BJ (cell line): ENCODE measurements at regions not wholly inside any gene's neighbourhood (a gene's known extent, or its start where the extent isn't known, plus 50 kb on each side); places are given as distances from the start of the nearest gene placed in this dataset.

Experiments
- CTCF ChIA-PET: fragments of 350-600 bp; formaldehyde crosslinking; extraction: SDS; loops from one replicate; lab custom pipeline; 2021; ENCODE audit warnings: antibody characterized with exemption, inconsistent platforms; lab: Yijun Ruan, JAX
- POLR2A ChIA-PET: fragments of 300-600 bp; sonication (Branson Sonifier 250); formaldehyde crosslinking; extraction: SDS; loops from one replicate; lab custom pipeline; 2021; ENCODE audit warnings: antibody characterized with exemption; lab: Charles Lee
- DNase-seq: peaks from one replicate; pipeline ENCODE4 v3.0.0-alpha.2; 2011; ENCODE audit warnings: low read depth
- H3K27me3 ChIP-seq: 2 replicates; pipeline ENCODE4 v1.6.0; 2011; ENCODE audit warnings: low read length; ENCODE audit not compliant: control insufficient read depth, insufficient read depth
- H3K36me3 ChIP-seq: 2 replicates; pipeline ENCODE4 v1.5.1; 2011; ENCODE audit warnings: low read length; ENCODE audit not compliant: control insufficient read depth, insufficient read depth
- H3K4me3 ChIP-seq: 2 replicates; pipeline ENCODE4 v1.5.1; 2011; ENCODE audit warnings: low read depth, mild to moderate bottlenecking, control low read depth, low read length
- TF ChIP-seq, protein P1 (sequence below): IDR thresholded peaks from 2 replicates; pipeline ENCODE4 v1.5.1; 2011; ENCODE audit warnings: low read depth, mild to moderate bottlenecking, control low read depth, inconsistent platforms, low read length, moderate library complexity; ENCODE audit not compliant: insufficient read depth

DNA sequence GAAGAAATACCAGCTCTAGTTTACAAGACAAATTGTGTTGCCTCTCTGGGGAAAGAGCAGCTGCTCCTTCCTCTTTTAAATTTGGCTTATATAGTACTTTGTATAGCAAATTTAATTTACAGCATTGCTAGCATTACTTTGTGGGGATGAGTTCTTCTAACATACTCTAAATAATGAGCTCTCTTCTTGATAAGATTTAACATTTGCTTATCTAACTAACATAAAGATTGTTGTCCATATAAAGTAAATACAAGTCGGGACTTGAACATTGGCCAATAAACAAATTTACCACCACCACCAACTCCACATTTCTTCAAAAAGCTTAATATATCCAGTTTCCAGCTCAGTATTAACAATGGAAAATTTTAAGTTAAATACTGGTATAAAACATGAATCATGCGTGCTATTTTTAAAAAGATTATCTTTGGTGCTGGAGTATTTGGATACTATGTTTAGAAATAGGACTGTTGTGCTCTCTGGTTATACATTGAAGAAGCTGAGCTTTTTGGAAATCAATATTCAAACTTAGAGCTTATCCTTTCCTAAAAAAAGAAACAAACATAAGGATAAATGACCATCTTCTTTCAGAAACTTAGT, 1146.9 kb upstream of the GJE1 start:
- no peaks in the 10 kb centered on the region for H3K36me3 ChIP-seq
- no peak for DNase-seq
- H3K27me3 ChIP-seq = no peaks in the 10 kb centered on the region
- H3K4me3 ChIP-seq = no peak overlapping the region
- TF ChIP-seq, protein P1, sequence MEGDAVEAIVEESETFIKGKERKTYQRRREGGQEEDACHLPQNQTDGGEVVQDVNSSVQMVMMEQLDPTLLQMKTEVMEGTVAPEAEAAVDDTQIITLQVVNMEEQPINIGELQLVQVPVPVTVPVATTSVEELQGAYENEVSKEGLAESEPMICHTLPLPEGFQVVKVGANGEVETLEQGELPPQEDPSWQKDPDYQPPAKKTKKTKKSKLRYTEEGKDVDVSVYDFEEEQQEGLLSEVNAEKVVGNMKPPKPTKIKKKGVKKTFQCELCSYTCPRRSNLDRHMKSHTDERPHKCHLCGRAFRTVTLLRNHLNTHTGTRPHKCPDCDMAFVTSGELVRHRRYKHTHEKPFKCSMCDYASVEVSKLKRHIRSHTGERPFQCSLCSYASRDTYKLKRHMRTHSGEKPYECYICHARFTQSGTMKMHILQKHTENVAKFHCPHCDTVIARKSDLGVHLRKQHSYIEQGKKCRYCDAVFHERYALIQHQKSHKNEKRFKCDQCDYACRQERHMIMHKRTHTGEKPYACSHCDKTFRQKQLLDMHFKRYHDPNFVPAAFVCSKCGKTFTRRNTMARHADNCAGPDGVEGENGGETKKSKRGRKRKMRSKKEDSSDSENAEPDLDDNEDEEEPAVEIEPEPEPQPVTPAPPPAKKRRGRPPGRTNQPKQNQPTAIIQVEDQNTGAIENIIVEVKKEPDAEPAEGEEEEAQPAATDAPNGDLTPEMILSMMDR = no peak
- ChIA-PET POLR2A (no interaction called here), CTCF (interaction anchor here (0.5 to 1.2 kb wide), 2 partner anchors 44 to 137 kb away, joined by 3 to 4 read pairs; no protein-coding TSS in a partner anchor)

DNA sequence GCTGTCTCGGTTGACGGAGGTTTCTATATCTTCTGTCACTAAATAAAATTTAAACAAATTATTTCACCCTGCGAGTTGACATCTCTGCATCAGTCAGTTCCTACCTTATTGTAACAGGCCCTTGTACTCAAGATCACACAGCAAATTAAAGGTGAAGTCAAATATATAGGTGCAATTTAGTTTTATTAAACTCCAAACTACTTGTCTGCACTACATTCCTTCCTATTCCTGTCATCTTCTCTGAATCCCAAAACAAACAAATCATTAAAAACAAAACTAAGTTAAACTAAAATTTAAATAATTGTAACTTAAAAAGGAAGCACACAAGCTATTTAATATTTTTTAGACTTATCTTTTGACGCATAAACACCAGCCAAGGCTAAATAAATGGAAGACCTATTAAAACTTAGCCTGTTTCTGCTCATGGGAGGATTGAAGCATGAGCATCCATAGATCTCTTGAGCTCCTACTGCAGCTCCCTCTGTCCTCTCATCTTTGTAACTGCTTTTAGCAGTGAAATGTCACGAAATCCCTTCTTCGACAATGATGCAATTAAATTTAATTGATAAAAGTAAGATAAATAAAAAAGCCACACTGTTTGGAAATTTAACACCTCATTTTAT, 1152.3 kb upstream of the GJE1 start:
- no peaks in the 10 kb centered on the region for H3K36me3 ChIP-seq
- ChIA-PET CTCF (interaction anchor here (1.0 kb wide), 1 partner anchor 344 kb away, joined by 3 read pairs; no protein-coding TSS in a partner anchor), POLR2A (interaction anchor here (0.7 kb wide), 1 partner anchor 503 kb away, joined by 6 read pairs; no protein-coding TSS in a partner anchor)
- no peaks in the 10 kb centered on the region for H3K27me3 ChIP-seq
- no peak overlapping the region for H3K4me3 ChIP-seq
- TF ChIP-seq, protein P1 = peak; percentile 21; the same call in 1 of the 2 replicates
- no peak for DNase-seq

DNA sequence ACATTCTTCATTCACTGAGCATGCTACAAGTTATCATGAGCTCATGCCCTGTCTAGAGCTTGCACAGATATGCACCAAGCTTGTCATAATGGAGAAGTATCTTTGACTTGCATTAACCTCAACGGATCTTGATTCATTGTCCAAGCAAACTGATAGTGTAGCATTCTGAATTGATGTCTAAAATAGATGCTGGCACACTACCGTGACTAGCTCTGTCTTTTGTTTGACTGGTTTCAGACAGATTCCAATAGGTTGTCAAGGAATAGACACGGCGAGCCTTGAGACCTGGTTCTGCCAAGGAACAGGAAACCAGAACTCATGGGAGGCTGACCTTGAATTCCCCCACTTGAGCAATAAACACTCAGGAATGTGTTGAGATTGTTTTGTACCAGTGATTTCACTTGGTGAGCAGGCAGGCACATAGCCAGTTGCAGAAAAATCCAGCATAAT, 1153.1 kb upstream of the GJE1 start:
- ChIA-PET CTCF (no interaction called here), POLR2A (no interaction called here)
- TF ChIP-seq, protein P1 = no peak
- Histone ChIP-seq H3K36me3 (no peaks in the 10 kb centered on the region), H3K4me3 (no peak overlapping the region), H3K27me3 (no peaks in the 10 kb centered on the region)
- peak; percentile 72 for DNase-seq

DNA sequence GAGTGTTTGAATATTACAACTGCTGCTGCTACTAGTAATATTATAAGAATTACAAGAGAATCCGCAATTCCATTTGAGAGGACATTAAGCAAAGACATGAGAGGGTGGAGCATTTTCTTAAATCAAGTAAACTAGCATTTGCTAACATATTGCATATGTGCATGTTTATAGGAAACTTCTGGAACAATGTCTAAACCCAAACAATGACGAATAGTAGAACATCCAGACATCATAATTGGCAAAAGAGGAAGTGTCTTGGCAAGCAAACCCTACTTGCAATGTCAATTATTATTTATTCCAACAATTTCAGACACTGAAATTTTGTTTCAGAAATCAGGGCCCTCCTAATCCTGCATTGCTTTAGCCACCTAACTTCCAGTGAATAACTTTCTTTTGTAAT, 1155.3 kb upstream of the GJE1 start:
- ChIA-PET CTCF (no interaction called here), POLR2A (no interaction called here)
- H3K36me3 ChIP-seq = no peaks in the 10 kb centered on the region
- H3K27me3 ChIP-seq = no peaks in the 10 kb centered on the region
- no peak for DNase-seq
- no peak overlapping the region for H3K4me3 ChIP-seq
- TF ChIP-seq, protein P1 = no peak

DNA sequence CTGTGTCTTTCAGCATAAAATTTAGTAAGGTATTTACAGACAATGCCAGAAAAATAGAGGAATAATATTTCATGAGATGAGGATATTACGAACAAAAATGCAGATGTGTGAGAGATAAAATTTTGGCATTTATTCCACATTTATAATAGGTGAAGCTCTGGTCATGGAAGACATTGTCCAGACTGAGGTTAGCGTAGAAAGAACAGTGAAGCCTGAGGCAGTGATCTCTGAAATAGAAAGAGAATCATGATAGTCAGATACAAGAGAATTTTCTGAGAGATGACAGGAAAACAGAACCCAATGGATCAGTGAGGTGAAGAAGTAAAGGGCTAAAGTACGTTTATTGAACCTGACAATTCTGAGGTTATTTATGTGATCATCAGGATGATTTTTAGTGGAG, 1155.9 kb upstream of the GJE1 start:
- TF ChIP-seq, protein P1 = no peak

More for the DNA sequence above, 1155.9 kb upstream of the GJE1 start:
- no peaks in the 10 kb centered on the region for H3K27me3 ChIP-seq
- DNase-seq = no peak
- CTCF ChIA-PET = no interaction called here
- POLR2A ChIA-PET = no interaction called here
- no peaks in the 10 kb centered on the region for H3K36me3 ChIP-seq
- no peak overlapping the region for H3K4me3 ChIP-seq
